ENCODE measurements at regions not wholly inside any gene's neighbourhood (a gene's known extent, or its start where the extent isn't known, plus 50 kb on each side); places are given as distances from the start of the nearest gene placed in this dataset.

DNA sequence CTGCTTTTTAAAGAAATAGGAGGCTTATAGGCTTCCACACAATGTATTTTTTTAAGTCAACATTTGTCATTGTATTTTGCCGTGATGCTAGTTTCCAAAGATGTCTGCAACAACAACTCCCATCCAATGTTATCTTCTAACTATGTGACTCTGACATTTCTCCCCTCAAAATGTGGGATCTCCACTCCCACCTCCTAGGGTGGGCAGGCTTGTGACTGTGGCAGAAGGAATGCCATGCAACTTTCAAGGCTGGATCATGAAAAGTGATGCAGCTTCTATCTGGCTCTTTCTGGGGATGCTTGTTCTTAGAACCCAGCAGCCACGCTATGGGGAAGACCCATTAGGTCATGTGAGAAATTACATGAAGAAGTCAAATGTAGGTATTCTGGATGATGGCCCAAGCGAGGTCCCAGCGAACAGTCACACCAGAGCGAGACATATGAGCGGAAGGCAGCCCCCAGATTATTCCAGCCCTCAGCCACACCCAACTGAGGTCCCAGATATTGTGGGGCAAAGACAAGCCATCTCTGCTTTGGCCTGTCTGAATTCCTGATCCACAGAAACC is 124.3 kb downstream of the BDH1 start:
- WGBS (ENCODE audit: insufficient coverage, insufficient read length) = no CpG with 5 or more reads among the region's 6 CpGs
- DNase-seq (ENCODE audit: low read depth, low spot score) = no peak
- Histone ChIP-seq H3K27me3 (ENCODE audit: control insufficient read depth, insufficient read depth, low read length) (no peaks in the 10 kb centered on the region), H3K4me3 (ENCODE audit: low read length) (no peak overlapping the region), H3K4me1 (ENCODE audit: control insufficient read depth, insufficient read depth, low read length) (no peaks in the 10 kb centered on the region), H3K9me3 (ENCODE audit: control insufficient read depth, insufficient read depth, low read length) (no peaks in the 10 kb centered on the region; the same call in 1 of the 2 replicates), H3K36me3 (ENCODE audit: control insufficient read depth, insufficient read depth, low read length) (no peaks in the 10 kb centered on the region), H3K27ac (ENCODE audit: low read length) (no peak overlapping the region)

DNA sequence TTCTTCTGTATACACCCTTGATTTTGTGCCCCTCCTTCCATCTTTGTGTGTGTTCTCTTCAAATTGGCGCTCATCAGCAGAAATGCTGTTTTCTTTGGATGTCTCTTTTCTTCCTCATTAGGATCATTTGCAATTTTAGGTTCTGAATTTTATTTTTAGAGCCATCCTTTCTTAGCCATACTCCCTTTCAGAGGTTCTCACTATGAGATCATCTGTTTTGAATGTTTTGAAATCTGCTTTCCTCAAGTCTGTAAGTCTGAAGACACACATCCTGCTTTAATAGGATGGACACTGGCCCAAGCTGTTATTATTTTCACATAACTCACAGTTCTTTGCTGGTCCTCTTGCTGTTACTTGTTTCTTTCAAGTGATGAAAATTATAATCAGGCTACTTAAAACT is 124.8 kb downstream of the BDH1 start:
- no peaks in the 10 kb centered on the region for H3K36me3 ChIP-seq (ENCODE audit: control insufficient read depth, insufficient read depth, low read length)
- no peaks in the 10 kb centered on the region; the same call in 1 of the 2 replicates for H3K9me3 ChIP-seq (ENCODE audit: control insufficient read depth, insufficient read depth, low read length)
- no peak overlapping the region for H3K27ac ChIP-seq (ENCODE audit: low read length)
- no CpG with 5 or more reads among the region's 1 CpG for WGBS (ENCODE audit: insufficient coverage, insufficient read length)
- H3K4me1 ChIP-seq (ENCODE audit: control insufficient read depth, insufficient read depth, low read length) = no peaks in the 10 kb centered on the region
- DNase-seq (ENCODE audit: low read depth, low spot score) = no peak
- H3K27me3 ChIP-seq (ENCODE audit: control insufficient read depth, insufficient read depth, low read length) = no peaks in the 10 kb centered on the region
- H3K4me3 ChIP-seq (ENCODE audit: low read length) = no peak overlapping the region

DNA sequence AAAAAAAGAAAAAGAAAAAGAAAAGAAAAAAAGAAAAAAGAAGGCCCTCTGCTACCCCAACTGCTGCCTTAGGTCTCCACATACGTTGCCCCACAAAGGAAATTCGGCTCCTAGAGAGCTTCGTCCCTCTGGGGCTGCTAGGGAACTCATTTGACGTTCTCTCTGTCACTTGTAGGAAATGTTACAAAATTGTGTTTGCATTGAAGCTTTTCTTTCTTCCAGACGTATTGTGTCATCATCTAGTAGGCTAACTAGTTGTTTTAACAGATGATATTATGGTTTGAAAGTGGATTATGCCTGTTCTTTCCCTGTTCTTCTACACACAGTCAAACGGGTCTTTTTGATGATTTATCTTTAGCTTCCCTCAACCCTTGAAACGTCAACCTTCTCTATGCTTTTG is 125.3 kb downstream of the BDH1 start:
- WGBS (ENCODE audit: insufficient coverage, insufficient read length) = no CpG with 5 or more reads among the region's 7 CpGs
- Histone ChIP-seq H3K27ac (ENCODE audit: low read length) (no peak overlapping the region), H3K36me3 (ENCODE audit: control insufficient read depth, insufficient read depth, low read length) (no peaks in the 10 kb centered on the region), H3K4me3 (ENCODE audit: low read length) (no peak overlapping the region), H3K27me3 (ENCODE audit: control insufficient read depth, insufficient read depth, low read length) (no peaks in the 10 kb centered on the region), H3K9me3 (ENCODE audit: control insufficient read depth, insufficient read depth, low read length) (no peaks in the 10 kb centered on the region; the same call in 1 of the 2 replicates), H3K4me1 (ENCODE audit: control insufficient read depth, insufficient read depth, low read length) (no peaks in the 10 kb centered on the region)
- no peak for DNase-seq (ENCODE audit: low read depth, low spot score)

DNA sequence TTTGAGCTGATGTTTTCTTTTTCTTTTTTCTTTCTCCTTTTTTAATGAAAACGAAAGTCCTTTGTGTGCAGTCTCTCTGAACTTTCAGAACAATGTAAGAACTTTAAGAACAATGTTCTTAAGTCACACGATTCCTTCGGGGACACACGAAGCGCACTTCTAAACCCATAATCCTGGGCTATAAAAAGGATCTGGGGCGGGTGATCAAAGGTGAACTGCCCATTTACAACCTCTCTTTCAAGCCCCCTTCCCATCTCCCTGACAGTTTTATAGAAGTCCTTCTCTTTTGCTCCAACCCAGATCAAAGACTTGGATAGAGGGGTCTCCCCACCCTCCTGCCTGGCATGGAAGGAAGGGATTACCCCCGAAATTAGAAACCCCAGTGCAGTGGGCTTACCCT is 126.8 kb downstream of the BDH1 start:
- no CpG with 5 or more reads among the region's 7 CpGs for WGBS (ENCODE audit: insufficient coverage, insufficient read length)
- no peak for DNase-seq (ENCODE audit: low read depth, low spot score)
- H3K27ac ChIP-seq (ENCODE audit: low read length) = no peak overlapping the region
- H3K4me1 ChIP-seq (ENCODE audit: control insufficient read depth, insufficient read depth, low read length) = no peaks in the 10 kb centered on the region; the same call in 1 of the 2 replicates
- H3K27me3 ChIP-seq (ENCODE audit: control insufficient read depth, insufficient read depth, low read length) = no peaks in the 10 kb centered on the region
- no peaks in the 10 kb centered on the region for H3K36me3 ChIP-seq (ENCODE audit: control insufficient read depth, insufficient read depth, low read length)
- no peak overlapping the region for H3K4me3 ChIP-seq (ENCODE audit: low read length)
- no peaks in the 10 kb centered on the region; the same call in 1 of the 2 replicates for H3K9me3 ChIP-seq (ENCODE audit: control insufficient read depth, insufficient read depth, low read length)

DNA sequence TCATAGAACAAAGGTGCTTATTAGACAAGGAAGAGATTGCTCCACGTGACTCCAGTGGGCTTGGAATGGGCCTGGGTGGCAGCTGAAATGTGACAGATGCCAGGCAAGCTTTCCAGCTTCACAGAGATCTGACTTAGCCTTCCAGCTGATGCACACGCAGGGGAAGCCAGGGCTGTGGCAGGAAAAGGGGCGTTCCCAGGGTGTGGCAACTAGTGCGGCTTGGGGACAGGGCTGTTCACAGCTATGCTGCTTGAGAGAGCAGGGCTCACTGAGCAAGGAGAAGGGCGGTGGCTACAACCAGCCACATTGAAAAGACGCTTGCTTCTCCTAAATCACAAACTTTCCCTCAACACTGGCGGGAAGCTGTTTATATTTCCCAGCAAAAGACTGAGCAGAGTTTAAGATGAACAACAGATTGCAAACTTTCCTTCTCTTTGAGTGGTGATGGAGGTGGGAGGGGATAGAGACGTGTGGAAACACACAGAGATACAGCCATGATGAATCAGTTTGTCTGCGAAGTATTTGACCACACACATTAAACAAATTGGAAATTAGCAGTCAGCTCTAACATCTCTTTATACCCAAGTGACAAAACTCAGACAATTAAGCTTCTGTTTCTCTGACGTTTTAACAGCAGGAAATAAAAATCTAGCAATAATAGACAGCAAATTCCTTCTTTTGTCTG is 127.5 kb downstream of the BDH1 start:
- no peak overlapping the region for H3K27ac ChIP-seq (ENCODE audit: low read length)
- WGBS (ENCODE audit: insufficient coverage, insufficient read length) = no CpG with 5 or more reads among the region's 10 CpGs

DNA sequence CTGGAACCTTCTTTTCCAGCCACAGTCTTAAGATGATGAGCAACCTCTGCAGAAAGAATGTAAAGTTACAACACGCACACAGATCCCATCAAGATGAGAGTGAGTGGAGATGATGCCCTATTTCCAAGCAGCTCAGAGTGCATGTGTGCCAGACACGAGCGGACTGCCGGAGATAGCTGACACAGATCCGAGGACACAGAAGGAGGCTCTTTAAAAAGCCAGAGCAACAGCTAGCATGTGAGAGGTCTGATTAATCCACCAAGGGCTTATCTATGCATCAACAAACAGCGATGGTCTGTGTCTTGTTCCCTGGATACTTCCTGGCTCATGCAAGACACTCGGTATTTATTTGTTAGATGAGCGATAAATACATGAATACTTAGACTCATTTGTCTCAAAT is 128.6 kb upstream of the DLG1 start:
- no peak for DNase-seq (ENCODE audit: low read depth, low spot score)
- H3K4me3 ChIP-seq (ENCODE audit: low read length) = no peak overlapping the region
- H3K36me3 ChIP-seq (ENCODE audit: control insufficient read depth, insufficient read depth, low read length) = no peaks in the 10 kb centered on the region
- no peak overlapping the region for H3K27ac ChIP-seq (ENCODE audit: low read length)
- no CpG with 5 or more reads among the region's 8 CpGs for WGBS (ENCODE audit: insufficient coverage, insufficient read length)
- no peaks in the 10 kb centered on the region for H3K27me3 ChIP-seq (ENCODE audit: control insufficient read depth, insufficient read depth, low read length)
- no peaks in the 10 kb centered on the region; the same call in 1 of the 2 replicates for H3K4me1 ChIP-seq (ENCODE audit: control insufficient read depth, insufficient read depth, low read length)
- H3K9me3 ChIP-seq (ENCODE audit: control insufficient read depth, insufficient read depth, low read length) = no peaks in the 10 kb centered on the region; the same call in 1 of the 2 replicates

More for the DNA sequence above, 127.5 kb downstream of the BDH1 start:
- Histone ChIP-seq H3K27me3 (ENCODE audit: control insufficient read depth, insufficient read depth, low read length) (no peaks in the 10 kb centered on the region), H3K36me3 (ENCODE audit: control insufficient read depth, insufficient read depth, low read length) (no peaks in the 10 kb centered on the region), H3K4me3 (ENCODE audit: low read length) (no peak overlapping the region), H3K4me1 (ENCODE audit: control insufficient read depth, insufficient read depth, low read length) (no peaks in the 10 kb centered on the region; the same call in 1 of the 2 replicates), H3K9me3 (ENCODE audit: control insufficient read depth, insufficient read depth, low read length) (no peaks in the 10 kb centered on the region; the same call in 1 of the 2 replicates)
- no peak for DNase-seq (ENCODE audit: low read depth, low spot score)

DNA sequence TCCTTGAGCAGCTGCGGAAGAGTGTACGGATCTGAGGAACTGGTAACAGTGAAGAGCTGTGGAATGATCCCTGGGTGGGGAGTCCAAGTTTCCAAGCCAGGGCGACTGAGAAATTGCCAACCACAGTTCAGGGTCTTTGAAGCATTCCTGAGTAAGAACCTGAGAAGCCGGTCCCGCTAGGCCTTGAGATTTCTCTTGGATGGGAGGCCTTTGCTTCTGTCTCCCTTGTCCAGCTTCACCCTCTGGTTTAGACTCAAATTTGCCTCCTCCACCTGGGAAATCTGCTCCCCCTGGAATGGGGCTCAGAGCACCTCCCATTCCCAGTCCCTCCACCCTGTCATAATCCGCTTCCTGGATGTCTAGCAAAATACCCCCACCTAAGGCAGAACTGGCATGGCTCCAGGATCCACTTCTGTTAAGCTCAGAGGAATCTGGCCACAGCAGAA is 127.7 kb upstream of the DLG1 start:
- WGBS (ENCODE audit: insufficient coverage, insufficient read length) = no CpG with 5 or more reads among the region's 6 CpGs
- Histone ChIP-seq H3K27me3 (ENCODE audit: control insufficient read depth, insufficient read depth, low read length) (no peaks in the 10 kb centered on the region), H3K4me3 (ENCODE audit: low read length) (no peak overlapping the region), H3K9me3 (ENCODE audit: control insufficient read depth, insufficient read depth, low read length) (no peaks in the 10 kb centered on the region), H3K36me3 (ENCODE audit: control insufficient read depth, insufficient read depth, low read length) (no peaks in the 10 kb centered on the region), H3K4me1 (ENCODE audit: control insufficient read depth, insufficient read depth, low read length) (no peaks in the 10 kb centered on the region; the same call in 1 of the 2 replicates), H3K27ac (ENCODE audit: low read length) (no peak overlapping the region)
- DNase-seq (ENCODE audit: low read depth, low spot score) = no peak

DNA sequence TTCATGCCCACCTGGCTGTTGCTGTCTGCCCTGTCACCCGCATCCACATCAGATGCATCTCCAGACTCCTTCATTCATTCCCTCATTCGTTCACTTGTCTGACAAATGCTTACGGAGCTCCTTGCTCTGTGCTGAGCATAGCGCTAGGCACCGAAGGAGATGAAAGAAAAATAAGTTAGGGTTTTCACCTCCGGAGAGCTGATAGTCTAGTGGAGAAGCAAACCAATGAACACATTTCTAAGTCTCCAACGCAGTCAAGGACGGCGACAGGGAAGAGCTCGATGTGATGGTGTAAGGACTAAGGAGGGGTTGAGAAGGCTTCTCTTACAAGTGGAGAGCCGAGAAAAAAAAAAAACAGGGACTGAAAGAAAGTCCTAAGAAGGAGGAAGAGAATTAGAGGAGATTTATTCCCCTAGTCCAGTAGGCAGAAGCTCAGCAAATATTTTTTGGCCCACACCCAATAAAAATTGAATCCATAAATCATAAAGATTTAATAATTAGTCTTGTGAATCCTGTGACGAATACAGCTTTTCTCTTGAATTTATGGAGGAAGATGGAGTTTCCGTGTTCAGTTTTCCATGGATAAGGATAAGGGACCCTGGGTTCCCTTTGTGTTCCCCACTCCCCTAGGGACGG is 127.2 kb upstream of the DLG1 start:
- H3K4me3 ChIP-seq (ENCODE audit: low read length) = no peak overlapping the region
- no peak for DNase-seq (ENCODE audit: low read depth, low spot score)
- H3K4me1 ChIP-seq (ENCODE audit: control insufficient read depth, insufficient read depth, low read length) = no peaks in the 10 kb centered on the region; the same call in 1 of the 2 replicates
- H3K9me3 ChIP-seq (ENCODE audit: control insufficient read depth, insufficient read depth, low read length) = no peaks in the 10 kb centered on the region
- no peaks in the 10 kb centered on the region for H3K36me3 ChIP-seq (ENCODE audit: control insufficient read depth, insufficient read depth, low read length)
- no peaks in the 10 kb centered on the region for H3K27me3 ChIP-seq (ENCODE audit: control insufficient read depth, insufficient read depth, low read length)
- WGBS (ENCODE audit: insufficient coverage, insufficient read length) = no CpG with 5 or more reads among the region's 14 CpGs
- no peak overlapping the region for H3K27ac ChIP-seq (ENCODE audit: low read length)

DNA sequence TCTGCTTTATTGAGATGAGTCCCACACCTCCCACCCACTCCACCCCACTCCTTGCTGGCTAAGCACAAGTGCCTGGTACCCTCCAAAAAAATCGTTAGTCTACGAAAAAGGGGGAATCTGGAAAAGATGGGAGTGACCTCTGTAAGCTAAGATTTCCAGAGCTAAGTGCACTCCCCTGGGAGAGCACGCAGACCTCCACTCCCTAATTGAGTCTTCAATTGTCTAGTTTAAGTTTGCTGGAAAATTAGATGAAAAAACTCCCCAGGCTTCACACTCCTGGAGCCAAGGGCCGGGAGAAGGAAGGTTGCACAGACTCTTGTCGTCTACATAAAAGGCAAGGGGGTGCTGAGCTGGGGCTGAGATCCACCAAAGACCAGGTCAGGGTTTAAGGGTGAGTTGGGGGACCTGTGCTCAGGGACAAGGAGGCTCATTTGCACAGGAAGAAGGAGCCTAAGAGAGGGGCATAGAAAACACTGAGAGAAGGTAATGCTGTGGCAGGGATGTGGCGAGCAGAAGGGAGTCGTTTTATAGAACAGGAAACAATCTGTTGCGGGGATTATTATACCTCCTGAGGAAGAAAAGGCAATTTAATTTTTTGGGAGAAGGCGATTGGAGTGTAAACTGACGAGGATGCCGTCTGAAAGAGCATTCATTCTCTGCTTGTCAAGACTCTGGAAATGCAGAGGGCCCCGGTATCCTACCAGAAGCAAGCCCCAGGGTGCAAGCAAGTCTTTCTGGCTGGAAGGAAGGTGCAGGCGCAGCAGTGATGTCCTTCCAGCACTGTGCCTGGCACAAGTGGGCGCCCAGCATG is 126.5 kb upstream of the DLG1 start:
- no peaks in the 10 kb centered on the region; the same call in 1 of the 2 replicates for H3K4me1 ChIP-seq (ENCODE audit: control insufficient read depth, insufficient read depth, low read length)
- no CpG with 5 or more reads among the region's 14 CpGs for WGBS (ENCODE audit: insufficient coverage, insufficient read length)

DNA sequence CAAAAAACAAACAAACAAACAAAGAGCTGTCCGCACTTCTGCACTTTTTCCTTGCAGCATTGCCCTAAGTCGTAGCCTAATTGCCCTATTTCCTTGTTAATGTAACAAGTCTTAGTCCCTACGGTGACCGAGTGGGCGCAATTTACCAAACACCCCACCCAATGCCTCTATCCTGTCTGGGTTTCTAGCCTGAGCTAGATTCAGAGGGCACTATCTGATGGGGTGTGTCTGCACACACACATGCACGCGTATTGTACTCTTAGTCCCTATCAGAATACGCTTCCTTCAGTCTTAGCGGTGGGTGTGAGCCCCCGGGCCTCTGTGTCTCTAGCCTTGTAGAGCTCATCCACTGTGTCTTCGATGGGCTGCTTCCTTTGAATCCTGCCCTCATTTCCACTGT is 125.9 kb upstream of the DLG1 start:
- H3K27me3 ChIP-seq (ENCODE audit: control insufficient read depth, insufficient read depth, low read length) = no peaks in the 10 kb centered on the region
- DNase-seq (ENCODE audit: low read depth, low spot score) = no peak
- H3K4me1 ChIP-seq (ENCODE audit: control insufficient read depth, insufficient read depth, low read length) = no peaks in the 10 kb centered on the region; the same call in 1 of the 2 replicates
- H3K9me3 ChIP-seq (ENCODE audit: control insufficient read depth, insufficient read depth, low read length) = no peaks in the 10 kb centered on the region
- no peak overlapping the region for H3K4me3 ChIP-seq (ENCODE audit: low read length)
- no peaks in the 10 kb centered on the region for H3K36me3 ChIP-seq (ENCODE audit: control insufficient read depth, insufficient read depth, low read length)
- no CpG with 5 or more reads among the region's 11 CpGs for WGBS (ENCODE audit: insufficient coverage, insufficient read length)
- no peak overlapping the region for H3K27ac ChIP-seq (ENCODE audit: low read length)

More for the DNA sequence above, 126.5 kb upstream of the DLG1 start:
- Histone ChIP-seq H3K4me3 (ENCODE audit: low read length) (no peak overlapping the region), H3K27ac (ENCODE audit: low read length) (no peak overlapping the region), H3K27me3 (ENCODE audit: control insufficient read depth, insufficient read depth, low read length) (no peaks in the 10 kb centered on the region), H3K9me3 (ENCODE audit: control insufficient read depth, insufficient read depth, low read length) (no peaks in the 10 kb centered on the region), H3K36me3 (ENCODE audit: control insufficient read depth, insufficient read depth, low read length) (no peaks in the 10 kb centered on the region)
- no peak for DNase-seq (ENCODE audit: low read depth, low spot score)

All from iPS DF 6.9 (cell line).